Loucy (cell line): ENCODE measurements at regions not wholly inside any gene's neighbourhood (a gene's known extent, or its start where the extent isn't known, plus 50 kb on each side); places are given as distances from the start of the nearest gene placed in this dataset.

Experiments used
- CTCF ChIP-seq: fragments of 200-600 bp; sonication (generic); conservative IDR thresholded peaks from 2 replicates; pipeline ENCODE4 v1.5.1; 2014; ENCODE audit warnings: mild to moderate bottlenecking, antibody characterized with exemption, low read length
- EZH2phosphoT487 ChIP-seq: fragments of 200-600 bp; IDR thresholded peaks from 2 replicates; pipeline ENCODE4 v1.6.1; 2018; ENCODE audit warnings: antibody characterized with exemption, mild to moderate bottlenecking, moderate library complexity, borderline replicate concordance

GRCh38 chr20:6708010-6708409 lies 59.5 kb upstream of the BMP2 start:
- TF ChIP-seq CTCF (no peak), EZH2phosphoT487 (no peak)
